GM12878 (cell line): ENCODE measurements at regions not wholly inside any gene's neighbourhood (a gene's known extent, or its start where the extent isn't known, plus 50 kb on each side); places are given as distances from the start of the nearest gene placed in this dataset.

Experiments
- BCL3 ChIP-seq: IDR thresholded peaks from 2 replicates; pipeline ENCODE4 v1.6.1; 2011; ENCODE audit warnings: borderline replicate concordance, low read depth, mild to moderate bottlenecking, moderate library complexity, low read length; ENCODE audit not compliant: insufficient read depth, poor library complexity, severe bottlenecking
- BRCA1 ChIP-seq: IDR thresholded peaks from 2 replicates; pipeline ENCODE4 v1.6.1; 2011; ENCODE audit warnings: low read depth, low read length, improper control_type of control experiment
- CEBPB ChIP-seq, 2 experiments: fragments of 150-350 bp in 1 of 2; IDR thresholded peaks; 2 replicates each; pipeline ENCODE4 v1.6.1; 2012 to 2014; ENCODE audit warnings: low read depth in 2 of 2, low read length in 2 of 2, borderline replicate concordance in 1 of 2, inconsistent platforms in 1 of 2
- IRF4 ChIP-seq: IDR thresholded peaks from 2 replicates; pipeline ENCODE4 v1.6.1; 2011; ENCODE audit warnings: low read depth, low read length
- MYB ChIP-seq: fragments of 150-350 bp; IDR thresholded peaks from 2 replicates; pipeline ENCODE4 v1.6.1; 2014; ENCODE audit warnings: mild to moderate bottlenecking, low read depth, low read length, borderline replicate concordance
- NR2F1 ChIP-seq: fragments of 450-650 bp; conservative IDR thresholded peaks from 2 replicates; pipeline ENCODE4 v1.6.1; 2017; ENCODE audit warnings: mild to moderate bottlenecking
- POLR2A ChIP-seq: IDR thresholded peaks from 2 replicates; pipeline ENCODE4 v1.6.1; 2011; ENCODE audit warnings: low read depth, mild to moderate bottlenecking, low read length
- SMARCA5 ChIP-seq: fragments of 450-650 bp; IDR thresholded peaks from 2 replicates; pipeline ENCODE4 v1.6.1; 2017; ENCODE audit warnings: mild to moderate bottlenecking
- TF ChIP-seq, protein P1 (sequence below): fragments of 450-650 bp; IDR thresholded peaks from 2 replicates; pipeline ENCODE4 v1.6.1; 2016; ENCODE audit warnings: mild to moderate bottlenecking, moderate library complexity, borderline replicate concordance

DNA sequence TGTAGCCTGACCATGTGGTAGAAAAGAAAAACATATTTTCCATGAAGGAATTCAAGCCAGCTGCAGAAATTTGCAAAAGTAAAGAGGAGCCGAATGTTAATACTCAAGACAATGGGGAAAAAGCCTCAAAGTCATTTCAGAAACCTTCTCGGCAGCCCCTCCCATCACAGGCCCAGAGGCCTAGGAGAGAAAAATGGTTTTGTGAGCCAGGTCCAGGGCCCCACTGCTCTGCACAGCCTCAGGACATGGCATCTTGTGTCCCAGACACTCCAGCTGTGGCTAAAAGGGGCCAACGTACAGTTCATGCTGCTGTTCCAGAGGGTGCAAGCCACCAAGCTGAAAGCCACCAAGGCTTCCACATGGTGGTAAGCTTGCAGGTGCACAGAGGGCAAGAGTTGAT lies 50.9 kb upstream of the BBS12 start (continued):
- TF ChIP-seq, protein P1, sequence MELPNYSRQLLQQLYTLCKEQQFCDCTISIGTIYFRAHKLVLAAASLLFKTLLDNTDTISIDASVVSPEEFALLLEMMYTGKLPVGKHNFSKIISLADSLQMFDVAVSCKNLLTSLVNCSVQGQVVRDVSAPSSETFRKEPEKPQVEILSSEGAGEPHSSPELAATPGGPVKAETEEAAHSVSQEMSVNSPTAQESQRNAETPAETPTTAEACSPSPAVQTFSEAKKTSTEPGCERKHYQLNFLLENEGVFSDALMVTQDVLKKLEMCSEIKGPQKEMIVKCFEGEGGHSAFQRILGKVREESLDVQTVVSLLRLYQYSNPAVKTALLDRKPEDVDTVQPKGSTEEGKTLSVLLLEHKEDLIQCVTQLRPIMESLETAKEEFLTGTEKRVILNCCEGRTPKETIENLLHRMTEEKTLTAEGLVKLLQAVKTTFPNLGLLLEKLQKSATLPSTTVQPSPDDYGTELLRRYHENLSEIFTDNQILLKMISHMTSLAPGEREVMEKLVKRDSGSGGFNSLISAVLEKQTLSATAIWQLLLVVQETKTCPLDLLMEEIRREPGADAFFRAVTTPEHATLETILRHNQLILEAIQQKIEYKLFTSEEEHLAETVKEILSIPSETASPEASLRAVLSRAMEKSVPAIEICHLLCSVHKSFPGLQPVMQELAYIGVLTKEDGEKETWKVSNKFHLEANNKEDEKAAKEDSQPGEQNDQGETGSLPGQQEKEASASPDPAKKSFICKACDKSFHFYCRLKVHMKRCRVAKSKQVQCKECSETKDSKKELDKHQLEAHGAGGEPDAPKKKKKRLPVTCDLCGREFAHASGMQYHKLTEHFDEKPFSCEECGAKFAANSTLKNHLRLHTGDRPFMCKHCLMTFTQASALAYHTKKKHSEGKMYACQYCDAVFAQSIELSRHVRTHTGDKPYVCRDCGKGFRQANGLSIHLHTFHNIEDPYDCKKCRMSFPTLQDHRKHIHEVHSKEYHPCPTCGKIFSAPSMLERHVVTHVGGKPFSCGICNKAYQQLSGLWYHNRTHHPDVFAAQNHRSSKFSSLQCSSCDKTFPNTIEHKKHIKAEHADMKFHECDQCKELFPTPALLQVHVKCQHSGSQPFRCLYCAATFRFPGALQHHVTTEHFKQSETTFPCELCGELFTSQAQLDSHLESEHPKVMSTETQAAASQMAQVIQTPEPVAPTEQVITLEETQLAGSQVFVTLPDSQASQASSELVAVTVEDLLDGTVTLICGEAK = no peak
- TF ChIP-seq CEBPB (IDR thresholded peaks at IDR 0.05; ENCODE audit: borderline replicate concordance in 1 of 2, low read depth in 2 of 2, low read length in 2 of 2) (no peak), MYB (no peak), NR2F1 (no peak), POLR2A (no peak), IRF4 (no peak), BRCA1 (no peak), BCL3 (no peak), SMARCA5 (no peak)
